ENCODE measurements at regions not wholly inside any gene's neighbourhood (a gene's known extent, or its start where the extent isn't known, plus 50 kb on each side); places are given as distances from the start of the nearest gene placed in this dataset.
"Not testable (repeated sequence)": the region's sequence is repeated elsewhere in the genome, so short reads cannot be mapped to it uniquely, and the experiment has no call there.

GRCh38 chr3:162558016-162558415 lies 1061.4 kb downstream of the OTOL1 start:
- no peak for DNase-seq

GRCh38 chr3:162568706-162569105 lies 1072.1 kb downstream of the OTOL1 start:
- no peak for DNase-seq

GRCh38 chr3:162569314-162569713 lies 1072.7 kb downstream of the OTOL1 start:
- no peak for DNase-seq

GRCh38 chr3:162584986-162585385 lies 1088.4 kb downstream of the OTOL1 start:
- DNase-seq: no peak

GRCh38 chr3:162586591-162586990 lies 1090.0 kb downstream of the OTOL1 start:
- no peak for DNase-seq

- no peak for DNase-seq
Observed at GRCh38 chr3:162597226-162597625, 1100.6 kb downstream of the OTOL1 start.

GRCh38 chr3:162598500-162598899 lies 1101.9 kb downstream of the OTOL1 start:
- DNase-seq: not testable (repeated sequence)

- not testable (repeated sequence) for DNase-seq
Observed at GRCh38 chr3:162599742-162600141, 1103.1 kb downstream of the OTOL1 start.

GRCh38 chr3:162601101-162601670 lies 1104.6 kb downstream of the OTOL1 start:
- no peak for DNase-seq

GRCh38 chr3:162602619-162603018 lies 1106.0 kb downstream of the OTOL1 start:
- DNase-seq: no peak

GRCh38 chr3:162605651-162606204 lies 1109.1 kb downstream of the OTOL1 start:
- DNase-seq: no peak

GRCh38 chr3:162610261-162610660 lies 1113.7 kb downstream of the OTOL1 start:
- no peak for DNase-seq

- DNase-seq: no peak
Observed at GRCh38 chr3:162612991-162613390, 1116.4 kb downstream of the OTOL1 start.

GRCh38 chr3:162626172-162626571 lies 1129.6 kb downstream of the OTOL1 start:
- no peak for DNase-seq

- DNase-seq: no peak
Observed at GRCh38 chr3:162628531-162628930, 1131.9 kb downstream of the OTOL1 start.

GRCh38 chr3:162629372-162629771 lies 1132.8 kb downstream of the OTOL1 start:
- peak; percentile 16 for DNase-seq

GRCh38 chr3:162632672-162633071 lies 1136.1 kb downstream of the OTOL1 start:
- no peak for DNase-seq

GRCh38 chr3:162640208-162640607 lies 1143.6 kb downstream of the OTOL1 start:
- not testable (repeated sequence) for DNase-seq

- DNase-seq: no peak
Observed at GRCh38 chr3:162641317-162641716, 1144.7 kb downstream of the OTOL1 start.

- no peak for DNase-seq
Observed at GRCh38 chr3:162641907-162642306, 1145.3 kb downstream of the OTOL1 start.

GRCh38 chr3:162643245-162643644 lies 1146.6 kb downstream of the OTOL1 start:
- DNase-seq: peak; percentile 2

GRCh38 chr3:162647321-162647720 lies 1150.7 kb downstream of the OTOL1 start:
- DNase-seq: no peak

GRCh38 chr3:162658003-162658402 lies 1161.4 kb downstream of the OTOL1 start:
- DNase-seq: no peak

- DNase-seq: no peak
Observed at GRCh38 chr3:162665684-162666391, 1169.2 kb downstream of the OTOL1 start.

Measured in fibroblast of skin of abdomen (primary cell).